ENCODE measurements at regions not wholly inside any gene's neighbourhood (a gene's known extent, or its start where the extent isn't known, plus 50 kb on each side); places are given as distances from the start of the nearest gene placed in this dataset.

GRCh38 chr15:93566762-93567161 lies 477.8 kb upstream of the RGMA start:
- DNase-seq (ENCODE audit: low read depth in 1 of 2, low spot score in 2 of 2): no peak
- no peak overlapping the region for H3K9ac ChIP-seq (replicated peaks in 1 of 4; ENCODE audit: extremely low read depth in 1 of 4, low read depth in 3 of 4, low read length in 3 of 4)
- no peak overlapping the region for H4K91ac ChIP-seq (replicated peaks; ENCODE audit: insufficient read length, low read length)
- H4K8ac ChIP-seq (ENCODE audit: extremely low read depth, insufficient read depth, low read length): no peak overlapping the region
- no peak overlapping the region for H2BK15ac ChIP-seq (ENCODE audit: low read length)
- FAIRE-seq: no peak
- no peak overlapping the region for H3K56ac ChIP-seq (replicated peaks; ENCODE audit: insufficient read length, low read depth, low read length)
- no peaks in the 10 kb centered on the region for H3K27me3 ChIP-seq (replicated peaks in 1 of 4; ENCODE audit: control insufficient read depth in 3 of 4, extremely low read depth in 1 of 4, insufficient read depth in 3 of 4, low read length in 3 of 4)
- H3K14ac ChIP-seq (ENCODE audit: insufficient read length): no peak overlapping the region
- H3K23me2 ChIP-seq (ENCODE audit: low read depth, low read length): no peaks in the 10 kb centered on the region
- no peaks in the 10 kb centered on the region for H3K79me1 ChIP-seq (ENCODE audit: low read depth, low read length)
- CTCF ChIA-PET (ENCODE audit: partially characterized antibody): no interaction called here
- no peak overlapping the region for H3K27ac ChIP-seq (ENCODE audit: low read depth, low read length)
- no peaks in the 10 kb centered on the region for H3K9me3 ChIP-seq (ENCODE audit: insufficient read depth in 2 of 2, low read depth in 1 of 2, low read length in 1 of 2)
- H2BK5ac ChIP-seq (ENCODE audit: low read depth, low read length): no peak overlapping the region
- no peaks in the 10 kb centered on the region for H3K79me2 ChIP-seq (ENCODE audit: control insufficient read depth in 1 of 2, insufficient read depth in 2 of 2, low read length in 2 of 2)
- no peaks in the 10 kb centered on the region for H4K20me1 ChIP-seq (replicated peaks in 1 of 2; ENCODE audit: control insufficient read depth in 1 of 2, insufficient read depth in 2 of 2, low read length in 2 of 2)
- H2AFZ ChIP-seq (ENCODE audit: low read length): no peak overlapping the region
- no peak overlapping the region for H4K5ac ChIP-seq (ENCODE audit: insufficient read length, low read depth, low read length)
- H2BK20ac ChIP-seq (ENCODE audit: low read length): no peak overlapping the region
- WGBS, 2 experiments (ENCODE audit: extremely low coverage in 1 of 2, insufficient coverage in 1 of 2, insufficient read length in 1 of 2, insufficient replicate concordance in 2 of 2, low coverage in 1 of 2, low lambda C conversion rate in 2 of 2, missing lambda C conversion rate in 1 of 2): 98% methylated on average over 3 of the region's 3 CpGs; no CpG with 5 or more reads in 1 of the 2 experiments
- H3K4me1 ChIP-seq (replicated peaks in 1 of 4; ENCODE audit: control insufficient read depth in 3 of 4, insufficient read depth in 4 of 4, low read length in 3 of 4): no peaks in the 10 kb centered on the region
- no peak overlapping the region for H2BK120ac ChIP-seq (replicated peaks; ENCODE audit: low read depth, low read length)
- no peak overlapping the region for H3K4me3 ChIP-seq (ENCODE audit: extremely low read depth in 1 of 4, insufficient read depth in 2 of 4, low read depth in 3 of 4, low read length in 4 of 4)
- no peak overlapping the region for H3K4me2 ChIP-seq (ENCODE audit: insufficient read depth in 1 of 2, low read depth in 2 of 2, low read length in 2 of 2)
- POLR2A ChIA-PET (ENCODE audit: partially characterized antibody): no interaction called here
- no peak overlapping the region for H2BK12ac ChIP-seq (ENCODE audit: low read depth, low read length)
- H3K18ac ChIP-seq (ENCODE audit: extremely low read depth, low read length): no peak overlapping the region
- H3K36me3 ChIP-seq (ENCODE audit: control insufficient read depth in 2 of 4, insufficient read depth in 4 of 4, low read length in 3 of 4): no peaks in the 10 kb centered on the region
- no peak overlapping the region for H2AK5ac ChIP-seq (ENCODE audit: low read depth, low read length)
- no peak overlapping the region for H3K23ac ChIP-seq (ENCODE audit: insufficient read length)
- H3K4ac ChIP-seq (replicated peaks; ENCODE audit: insufficient read length, low read depth, low read length): no peak overlapping the region
- TF ChIP-seq RAD21 (IDR thresholded peaks at IDR 0.05 in 1 of 2, conservative IDR thresholded peaks at IDR 0.05 in 1 of 2; ENCODE audit: low read depth in 2 of 2, low read length in 2 of 2) (no peak), ZNF274 (IDR thresholded peaks at IDR 0.05; ENCODE audit: borderline replicate concordance, extremely low read depth, low read length) (no peak), KDM1A (IDR thresholded peaks at IDR 0.05; ENCODE audit: borderline replicate concordance, low read length) (no peak), KDM5A (IDR thresholded peaks at IDR 0.05; ENCODE audit: low read length) (no peak), ATF3 (IDR thresholded peaks at IDR 0.05; ENCODE audit: insufficient read depth, low read depth, low read length) (no peak)

Data from H1 (cell line).